Testis (tissue), 2 donors: ENCODE measurements at regions not wholly inside any gene's neighbourhood (a gene's known extent, or its start where the extent isn't known, plus 50 kb on each side); places are given as distances from the start of the nearest gene placed in this dataset.

Experiments
- POLR2A ChIP-seq: fragments of 450-650 bp; IDR thresholded peaks from one replicate; pipeline ENCODE4 v1.6.1; 2017; ENCODE audit warnings: antibody characterized with exemption, mild to moderate bottlenecking, moderate library complexity
- TF ChIP-seq, protein P1 (sequence below), 3 experiments: fragments of 450-650 bp in 2 of 3; fragments of 200-600 bp in 1 of 3; sonication (generic) in 1 of 3; IDR thresholded peaks; one replicate each; pipeline ENCODE4 v1.5.1; 2016 to 2019; ENCODE audit warnings: antibody characterized with exemption in 3 of 3, mild to moderate bottlenecking in 2 of 3, moderate library complexity in 1 of 3

DNA sequence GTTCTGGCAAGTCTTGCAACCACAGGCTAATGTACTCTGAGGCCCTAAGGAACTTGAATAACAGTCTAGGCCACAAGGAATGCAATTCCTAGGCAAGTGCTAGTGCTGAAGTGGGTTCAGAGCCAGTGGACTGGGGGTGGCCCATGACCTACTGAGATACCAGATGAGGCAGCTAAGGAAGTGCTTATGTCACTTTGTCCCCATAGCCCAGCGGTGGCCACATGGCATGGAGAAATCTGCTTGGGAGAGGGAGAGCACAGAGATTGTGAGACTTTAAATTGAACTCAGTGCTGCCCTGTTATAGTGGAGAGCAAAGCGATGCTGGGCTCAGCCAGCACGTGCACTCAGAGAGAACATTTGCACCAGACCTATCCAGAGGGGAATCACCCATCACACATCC lies 629.5 kb downstream of the JRKL start:
- TF ChIP-seq, protein P1, sequence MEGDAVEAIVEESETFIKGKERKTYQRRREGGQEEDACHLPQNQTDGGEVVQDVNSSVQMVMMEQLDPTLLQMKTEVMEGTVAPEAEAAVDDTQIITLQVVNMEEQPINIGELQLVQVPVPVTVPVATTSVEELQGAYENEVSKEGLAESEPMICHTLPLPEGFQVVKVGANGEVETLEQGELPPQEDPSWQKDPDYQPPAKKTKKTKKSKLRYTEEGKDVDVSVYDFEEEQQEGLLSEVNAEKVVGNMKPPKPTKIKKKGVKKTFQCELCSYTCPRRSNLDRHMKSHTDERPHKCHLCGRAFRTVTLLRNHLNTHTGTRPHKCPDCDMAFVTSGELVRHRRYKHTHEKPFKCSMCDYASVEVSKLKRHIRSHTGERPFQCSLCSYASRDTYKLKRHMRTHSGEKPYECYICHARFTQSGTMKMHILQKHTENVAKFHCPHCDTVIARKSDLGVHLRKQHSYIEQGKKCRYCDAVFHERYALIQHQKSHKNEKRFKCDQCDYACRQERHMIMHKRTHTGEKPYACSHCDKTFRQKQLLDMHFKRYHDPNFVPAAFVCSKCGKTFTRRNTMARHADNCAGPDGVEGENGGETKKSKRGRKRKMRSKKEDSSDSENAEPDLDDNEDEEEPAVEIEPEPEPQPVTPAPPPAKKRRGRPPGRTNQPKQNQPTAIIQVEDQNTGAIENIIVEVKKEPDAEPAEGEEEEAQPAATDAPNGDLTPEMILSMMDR (IDR thresholded peaks at IDR 0.05): no peak
- no peak for TF ChIP-seq POLR2A
